SK-N-SH (cell line): ENCODE measurements at regions not wholly inside any gene's neighbourhood (a gene's known extent, or its start where the extent isn't known, plus 50 kb on each side); places are given as distances from the start of the nearest gene placed in this dataset.

Experiments
- CTCF ChIP-seq: fragments of 200-600 bp; sonication (generic); IDR thresholded peaks from 2 replicates; pipeline ENCODE4 v1.6.1; 2017; ENCODE audit warnings: antibody characterized with exemption, mild to moderate bottlenecking, moderate library complexity
- ELF1 ChIP-seq: IDR thresholded peaks from 2 replicates; pipeline ENCODE4 v1.4.0; 2012
- EP300 ChIP-seq, 2 experiments: IDR thresholded peaks; 2 replicates each; pipeline versions ENCODE4 v1.4.0 to v1.6.1; 2012; ENCODE audit warnings: borderline replicate concordance in 1 of 2, low read depth in 1 of 2, low read length in 1 of 2
- MAX ChIP-seq: IDR thresholded peaks from 2 replicates; pipeline ENCODE4 v1.4.0; 2012; ENCODE audit warnings: low read depth
- MEF2A ChIP-seq: IDR thresholded peaks from 2 replicates; pipeline ENCODE4 v1.4.0; 2012; ENCODE audit warnings: low read depth, borderline replicate concordance
- PBX3 ChIP-seq: IDR thresholded peaks from 2 replicates; pipeline ENCODE4; 2012
- POLR2AphosphoS5 ChIP-seq: IDR thresholded peaks from 2 replicates; pipeline ENCODE4 v1.6.1; 2012; ENCODE audit warnings: low read depth, low read length
- REST ChIP-seq: IDR thresholded peaks from 2 replicates; pipeline ENCODE4 v1.6.1; 2012; ENCODE audit warnings: mild to moderate bottlenecking, low read depth, low read length, moderate library complexity
- TAF1 ChIP-seq: IDR thresholded peaks from 2 replicates; pipeline ENCODE4 v1.6.1; 2012; ENCODE audit warnings: low read depth, mild to moderate bottlenecking, low read length, moderate library complexity, borderline replicate concordance

GRCh38 chr2:121849236-121849635 lies 93.8 kb downstream of the TSN start:
- no peak for TF ChIP-seq TAF1
- TF ChIP-seq POLR2AphosphoS5, result no peak
- no peak for TF ChIP-seq EP300 (IDR thresholded peaks at IDR 0.05; ENCODE audit: borderline replicate concordance in 1 of 2, low read depth in 1 of 2, low read length in 1 of 2)
- TF ChIP-seq CTCF, result no peak
- no peak for TF ChIP-seq REST
- TF ChIP-seq ELF1, result no peak
- TF ChIP-seq MAX, result no peak
- no peak for TF ChIP-seq PBX3
- no peak for TF ChIP-seq MEF2A
